Stimulated activated naive B cell treated with anti-CD40 and anti-IgM and Interleukin-4, amounts not matched to agents 10 μg/mL and 1 μg/mL and 100 μg/mL, for 72 hours (primary cell): ENCODE measurements at regions not wholly inside any gene's neighbourhood (a gene's known extent, or its start where the extent isn't known, plus 50 kb on each side); places are given as distances from the start of the nearest gene placed in this dataset.

Experiments
- ATAC-seq, 2 donors: fragments of 150-1000 bp; cut with Tn5 transposase; replicated peaks; 2 replicates each; pipeline ENCODE4 v1.10.0; 2021; ENCODE audit warnings: moderate library complexity in 1 of 2
- DNase-seq: peaks from one replicate; pipeline ENCODE4 v3.0.0; 2021
- H3K27ac Mint-ChIP-seq: one replicate; pipeline ENCODE4 v1.8.0; 2022; ENCODE audit warnings: mild to moderate bottlenecking, mixed read lengths
- H3K27me3 Mint-ChIP-seq, 2 donors: one replicate each; pipeline ENCODE4 v1.8.0; 2022; ENCODE audit warnings: mixed read lengths in 2 of 2
- H3K36me3 Mint-ChIP-seq, 2 donors: one replicate each; pipeline ENCODE4 v1.8.0; 2022; ENCODE audit warnings: mixed read lengths in 2 of 2, mild to moderate bottlenecking in 1 of 2
- H3K4me1 Mint-ChIP-seq, 2 donors: one replicate each; pipeline ENCODE4 v1.8.0; 2022; ENCODE audit warnings: mixed read lengths in 2 of 2, mild to moderate bottlenecking in 1 of 2
- H3K4me3 Mint-ChIP-seq, 2 donors: one replicate each; pipeline ENCODE4 v1.8.0; 2022; ENCODE audit warnings: mild to moderate bottlenecking in 2 of 2, mixed read lengths in 2 of 2, moderate library complexity in 1 of 2
- H3K9me3 Mint-ChIP-seq, 2 donors: one replicate each; pipeline ENCODE4 v1.8.0; 2022; ENCODE audit warnings: mixed read lengths in 2 of 2, mild to moderate bottlenecking in 1 of 2

- peaks cover 5 to 17% of the 10 kb centered on the region in 2 donors for H3K4me1 Mint-ChIP-seq
- peaks cover 5 to 13% of the 10 kb centered on the region in 2 donors for H3K36me3 Mint-ChIP-seq
- DNase-seq, result no peak
- H3K9me3 Mint-ChIP-seq, result peaks cover 10 to 18% of the 10 kb centered on the region in 2 donors
- no peak overlapping the region for H3K27ac Mint-ChIP-seq
- H3K27me3 Mint-ChIP-seq, result peaks cover 8 to 43% of the 10 kb centered on the region in 2 donors
- no peak for ATAC-seq
- no peak overlapping the region for H3K4me3 Mint-ChIP-seq
These were observed 350.0 kb upstream of the POU3F1 start for GRCh38 chr1:38396606-38397005.

GRCh38 chr1:38394303-38394702 is 347.7 kb upstream of the POU3F1 start:
- H3K4me1 Mint-ChIP-seq, result peaks cover 5 to 17% of the 10 kb centered on the region in 2 donors
- H3K9me3 Mint-ChIP-seq, result peaks cover 10 to 16% of the 10 kb centered on the region in 2 donors
- H3K36me3 Mint-ChIP-seq, result peaks cover 3 to 17% of the 10 kb centered on the region in 2 donors
- H3K4me3 Mint-ChIP-seq, result no peak overlapping the region
- H3K27me3 Mint-ChIP-seq, result peaks cover 8 to 37% of the 10 kb centered on the region in 2 donors
- H3K27ac Mint-ChIP-seq, result no peak overlapping the region
- DNase-seq (no peak), ATAC-seq (peak; percentile 45 to 67)

GRCh38 chr1:38392861-38393260 is 346.3 kb upstream of the POU3F1 start:
- Mint-ChIP-seq H3K27me3 (peaks cover 8 to 32% of the 10 kb centered on the region in 2 donors), H3K4me1 (peaks cover 5 to 17% of the 10 kb centered on the region in 2 donors), H3K27ac (no peak overlapping the region), H3K4me3 (no peak overlapping the region), H3K36me3 (peaks cover 3 to 17% of the 10 kb centered on the region in 2 donors), H3K9me3 (peaks cover 11 to 12% of the 10 kb centered on the region in 2 donors)
- ATAC-seq, result peak in 1 of 2 donors; percentile 29
- no peak for DNase-seq

- H3K4me1 Mint-ChIP-seq, result no peaks in the 10 kb centered on the region
- H3K4me3 Mint-ChIP-seq, result no peak overlapping the region
- no peaks in the 10 kb centered on the region for H3K27me3 Mint-ChIP-seq
- no peaks in the 10 kb centered on the region for H3K9me3 Mint-ChIP-seq
- DNase-seq, result no peak
- no peak for ATAC-seq
- H3K27ac Mint-ChIP-seq, result no peak overlapping the region
- no peaks in the 10 kb centered on the region for H3K36me3 Mint-ChIP-seq
These were observed 334.7 kb upstream of the POU3F1 start for GRCh38 chr1:38381256-38381655.

- Mint-ChIP-seq H3K36me3 (peaks cover 4 to 11% of the 10 kb centered on the region in 2 donors), H3K27ac (no peak overlapping the region), H3K4me3 (no peak overlapping the region), H3K27me3 (peaks cover 0 to 6% of the 10 kb centered on the region in 2 donors), H3K9me3 (peaks cover 9 to 17% of the 10 kb centered on the region in 2 donors), H3K4me1 (peaks cover 0 to 3% of the 10 kb centered on the region in 2 donors)
- ATAC-seq (no peak), DNase-seq (no peak)
These were observed 330.0 kb upstream of the POU3F1 start for GRCh38 chr1:38376577-38376976.

- Mint-ChIP-seq H3K27ac (no peak overlapping the region), H3K4me3 (no peak overlapping the region), H3K36me3 (peaks cover 4 to 11% of the 10 kb centered on the region in 2 donors), H3K9me3 (peaks cover 9 to 17% of the 10 kb centered on the region in 2 donors), H3K4me1 (peaks cover 0 to 3% of the 10 kb centered on the region in 2 donors), H3K27me3 (peaks cover 0 to 9% of the 10 kb centered on the region in 2 donors)
- ATAC-seq (no peak), DNase-seq (no peak)
These were observed 328.4 kb upstream of the POU3F1 start for GRCh38 chr1:38375035-38375434.

GRCh38 chr1:38371505-38371844 is 324.9 kb upstream of the POU3F1 start:
- DNase-seq (no peak), ATAC-seq (no peak)
- H3K27ac Mint-ChIP-seq, result no peak overlapping the region
- H3K4me1 Mint-ChIP-seq, result peaks cover 0 to 3% of the 10 kb centered on the region in 2 donors
- H3K36me3 Mint-ChIP-seq, result peaks cover 4 to 11% of the 10 kb centered on the region in 2 donors
- H3K9me3 Mint-ChIP-seq, result peaks cover 9 to 21% of the 10 kb centered on the region in 2 donors
- no peak overlapping the region for H3K4me3 Mint-ChIP-seq
- H3K27me3 Mint-ChIP-seq, result peaks cover 5 to 24% of the 10 kb centered on the region in 2 donors

- H3K4me3 Mint-ChIP-seq, result no peak overlapping the region
- DNase-seq (no peak), ATAC-seq (no peak)
- peaks cover 0 to 3% of the 10 kb centered on the region in 2 donors for H3K4me1 Mint-ChIP-seq
- peaks cover 5 to 24% of the 10 kb centered on the region in 2 donors for H3K27me3 Mint-ChIP-seq
- no peak overlapping the region for H3K27ac Mint-ChIP-seq
- peaks cover 4 to 11% of the 10 kb centered on the region in 2 donors for H3K36me3 Mint-ChIP-seq
- H3K9me3 Mint-ChIP-seq, result peaks cover 9 to 21% of the 10 kb centered on the region in 2 donors
These were observed 324.3 kb upstream of the POU3F1 start for GRCh38 chr1:38370716-38371504.

GRCh38 chr1:38365242-38365641 is 318.6 kb upstream of the POU3F1 start:
- H3K27me3 Mint-ChIP-seq, result peaks cover 8 to 18% of the 10 kb centered on the region in 2 donors
- H3K36me3 Mint-ChIP-seq, result peaks cover 0 to under 1% of the 10 kb centered on the region in 2 donors
- peaks cover 4 to 5% of the 10 kb centered on the region in 2 donors for H3K4me1 Mint-ChIP-seq
- DNase-seq, result no peak
- no peak overlapping the region for H3K4me3 Mint-ChIP-seq
- no peak overlapping the region for H3K27ac Mint-ChIP-seq
- H3K9me3 Mint-ChIP-seq, result peaks cover 0 to 4% of the 10 kb centered on the region in 2 donors
- no peak for ATAC-seq

- peaks cover 3 to 6% of the 10 kb centered on the region in 2 donors for H3K27me3 Mint-ChIP-seq
- no peaks in the 10 kb centered on the region for H3K9me3 Mint-ChIP-seq
- no peak overlapping the region for H3K4me3 Mint-ChIP-seq
- H3K27ac Mint-ChIP-seq, result no peak overlapping the region
- DNase-seq (no peak), ATAC-seq (no peak)
- peaks cover 4 to 5% of the 10 kb centered on the region in 2 donors for H3K4me1 Mint-ChIP-seq
- H3K36me3 Mint-ChIP-seq, result peaks cover 0 to 2% of the 10 kb centered on the region in 2 donors
These were observed 315.0 kb upstream of the POU3F1 start for GRCh38 chr1:38361566-38361965.

- H3K9me3 Mint-ChIP-seq, result no peaks in the 10 kb centered on the region
- H3K36me3 Mint-ChIP-seq, result peaks cover 0 to 2% of the 10 kb centered on the region in 2 donors
- H3K27ac Mint-ChIP-seq, result no peak overlapping the region
- H3K27me3 Mint-ChIP-seq, result peaks cover 3 to 12% of the 10 kb centered on the region in 2 donors
- no peak for ATAC-seq
- no peak overlapping the region for H3K4me3 Mint-ChIP-seq
- peaks cover 4 to 5% of the 10 kb centered on the region in 2 donors for H3K4me1 Mint-ChIP-seq
- DNase-seq, result no peak
These were observed 314.2 kb upstream of the POU3F1 start for GRCh38 chr1:38360807-38361206.

- Mint-ChIP-seq H3K27me3 (peaks cover 2 to 53% of the 10 kb centered on the region in 2 donors), H3K36me3 (peaks cover 1 to 3% of the 10 kb centered on the region in 2 donors), H3K4me3 (no peak overlapping the region), H3K4me1 (no peaks in the 10 kb centered on the region), H3K9me3 (peaks cover 2 to 4% of the 10 kb centered on the region in 2 donors), H3K27ac (no peak overlapping the region)
- ATAC-seq (no peak), DNase-seq (no peak)
These were observed 307.4 kb upstream of the POU3F1 start for GRCh38 chr1:38353956-38354355.

GRCh38 chr1:38352869-38353268 is 306.3 kb upstream of the POU3F1 start:
- DNase-seq (no peak), ATAC-seq (no peak)
- Mint-ChIP-seq H3K36me3 (peaks cover 10 to 11% of the 10 kb centered on the region in 2 donors), H3K27me3 (peaks cover 9 to 55% of the 10 kb centered on the region in 2 donors), H3K9me3 (peaks cover 11 to 12% of the 10 kb centered on the region in 2 donors), H3K4me1 (no peaks in the 10 kb centered on the region), H3K27ac (no peak overlapping the region), H3K4me3 (no peak overlapping the region)

- no peak for ATAC-seq
- Mint-ChIP-seq H3K4me1 (peaks cover 0 to 2% of the 10 kb centered on the region in 2 donors), H3K36me3 (peaks cover 10 to 15% of the 10 kb centered on the region in 2 donors), H3K9me3 (peaks cover 14 to 18% of the 10 kb centered on the region in 2 donors), H3K27me3 (peaks cover 22 to 39% of the 10 kb centered on the region in 2 donors), H3K4me3 (no peak overlapping the region), H3K27ac (no peak overlapping the region)
- no peak for DNase-seq
These were observed 301.0 kb upstream of the POU3F1 start for GRCh38 chr1:38347446-38348175.
